NCI-H2081 (cell line): ENCODE measurements at regions not wholly inside any gene's neighbourhood (a gene's known extent, or its start where the extent isn't known, plus 50 kb on each side); places are given as distances from the start of the nearest gene placed in this dataset.
A peak's percentile ranks its signal among the peaks of the same experiment; 100 is the strongest.

Source experiments
- DNase-seq, 2 experiments: peaks; one replicate each; lab custom pipeline; 2025; lab: John Stamatoyannopoulos, UW

DNA sequence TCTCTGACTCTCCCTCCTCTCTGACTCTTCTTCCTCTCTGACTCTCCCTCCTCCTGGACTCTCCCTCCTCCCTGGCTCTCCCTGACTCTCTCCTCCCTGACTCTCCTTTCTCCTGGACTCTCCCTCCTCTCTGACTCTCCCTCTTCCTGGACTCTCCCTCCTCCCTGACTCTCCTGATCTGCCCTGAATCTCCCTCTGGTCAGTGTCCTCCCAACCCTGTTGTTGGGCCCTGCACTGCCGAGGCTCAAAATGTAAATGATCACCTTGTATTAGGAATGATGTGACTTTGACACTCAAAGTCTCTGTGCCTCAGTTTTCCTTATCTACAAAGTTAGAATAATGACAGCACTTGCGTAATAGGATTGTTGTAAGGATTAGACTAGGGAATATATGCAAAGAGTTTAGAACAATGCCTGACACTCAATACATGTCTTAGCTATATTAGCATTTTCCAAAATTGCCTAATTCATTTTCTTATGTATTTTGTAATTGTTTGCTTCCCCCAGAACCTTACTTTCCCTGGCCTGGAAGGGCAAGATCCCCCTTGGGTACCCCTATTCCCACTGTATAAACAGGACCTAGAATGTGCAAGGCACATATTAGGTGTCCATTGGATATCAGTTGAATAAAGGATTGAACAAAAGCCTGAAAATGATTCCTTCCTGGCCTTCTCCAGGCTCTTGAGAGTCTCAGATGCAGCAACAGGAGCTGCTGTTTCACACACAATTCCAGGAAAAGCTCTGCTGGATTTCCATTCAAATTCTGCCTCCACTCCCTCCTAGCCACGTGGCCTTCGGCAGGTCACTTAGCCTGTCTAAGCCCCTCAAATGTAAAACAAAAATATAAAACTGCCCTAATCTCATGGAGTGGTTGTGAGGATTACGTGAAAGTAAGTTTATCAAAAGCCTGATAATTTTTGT lies 170.1 kb downstream of the INHBB start:
- DNase-seq: no peak

DNA sequence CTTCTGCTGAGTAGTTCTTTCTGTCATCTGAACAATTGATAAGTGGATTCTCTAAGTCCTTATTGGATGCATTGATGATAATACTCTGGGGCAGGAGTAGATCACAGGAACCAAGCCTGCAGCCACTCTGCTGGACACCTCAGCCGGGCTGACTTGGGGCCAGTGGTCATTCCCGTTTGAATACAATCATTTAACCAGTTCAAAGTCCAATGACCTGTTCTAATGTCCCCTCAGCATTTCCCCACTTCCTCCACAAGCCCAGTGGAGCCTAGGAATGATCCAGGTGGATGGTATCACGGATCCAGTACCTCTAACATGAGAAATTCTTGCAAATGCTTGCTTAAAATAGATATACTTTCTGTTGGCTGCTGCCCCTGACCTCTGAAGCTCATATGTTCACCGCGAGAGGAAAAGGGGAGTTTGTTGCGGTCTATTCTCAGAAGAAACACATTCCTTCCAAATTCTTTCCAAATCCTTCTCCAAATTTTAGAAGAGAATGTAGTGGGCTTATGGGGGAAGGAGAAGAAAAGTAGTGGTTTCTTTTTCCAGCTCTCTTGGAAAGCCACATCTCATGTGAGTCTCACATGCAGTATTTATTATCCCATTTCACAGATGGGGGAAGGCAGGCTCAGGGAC lies 170.9 kb downstream of the INHBB start:
- DNase-seq: no peak

GRCh38 chr2:120517751-120518469 lies 172.0 kb downstream of the INHBB start:
- no peak for DNase-seq

DNA sequence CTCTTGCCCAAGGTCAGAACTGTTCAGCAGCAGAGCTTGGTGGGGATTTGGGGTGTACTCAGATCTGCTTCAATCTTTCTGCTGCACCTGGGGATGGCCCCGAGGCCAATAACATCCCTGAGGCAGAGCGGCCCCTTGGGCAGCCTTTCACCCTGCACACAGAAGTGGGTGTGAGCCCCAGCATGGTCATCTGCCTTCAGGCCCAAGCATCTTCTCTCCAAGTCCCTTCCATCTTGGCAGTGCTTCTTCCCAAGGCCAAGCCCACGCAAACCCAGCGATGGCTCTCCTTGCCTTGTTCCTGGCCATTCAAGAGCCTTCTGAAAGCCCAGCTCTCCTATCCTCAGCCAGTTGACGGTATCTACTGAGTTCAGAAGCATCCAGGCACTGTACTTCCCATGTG lies 172.9 kb downstream of the INHBB start:
- no peak for DNase-seq

DNA sequence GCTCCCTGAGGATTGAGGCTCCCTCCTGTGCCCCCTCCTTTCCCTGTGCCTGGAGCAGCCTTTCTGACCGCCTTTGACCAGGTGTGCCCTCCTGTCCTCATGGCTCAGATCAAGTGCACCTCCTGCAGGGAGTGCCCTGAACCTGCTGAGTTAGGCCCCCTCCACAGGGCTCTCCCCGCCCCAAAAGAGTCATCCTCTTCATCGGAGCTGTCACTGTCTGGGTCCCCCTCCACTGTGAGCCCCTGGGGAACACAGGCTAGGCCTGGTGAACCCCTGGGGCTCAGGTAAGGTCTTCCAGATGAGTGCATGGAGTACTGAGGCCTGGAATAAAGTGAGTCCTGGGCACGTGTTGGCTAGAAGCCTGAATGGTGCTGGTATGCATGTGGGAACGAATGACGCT lies 173.5 kb downstream of the INHBB start:
- no peak for DNase-seq

- DNase-seq: no peak
Observed at GRCh38 chr2:120520454-120520853, 174.5 kb downstream of the INHBB start.

GRCh38 chr2:120520929-120521912 lies 175.3 kb downstream of the INHBB start:
- DNase-seq: peak; percentile 36 to 42

DNA sequence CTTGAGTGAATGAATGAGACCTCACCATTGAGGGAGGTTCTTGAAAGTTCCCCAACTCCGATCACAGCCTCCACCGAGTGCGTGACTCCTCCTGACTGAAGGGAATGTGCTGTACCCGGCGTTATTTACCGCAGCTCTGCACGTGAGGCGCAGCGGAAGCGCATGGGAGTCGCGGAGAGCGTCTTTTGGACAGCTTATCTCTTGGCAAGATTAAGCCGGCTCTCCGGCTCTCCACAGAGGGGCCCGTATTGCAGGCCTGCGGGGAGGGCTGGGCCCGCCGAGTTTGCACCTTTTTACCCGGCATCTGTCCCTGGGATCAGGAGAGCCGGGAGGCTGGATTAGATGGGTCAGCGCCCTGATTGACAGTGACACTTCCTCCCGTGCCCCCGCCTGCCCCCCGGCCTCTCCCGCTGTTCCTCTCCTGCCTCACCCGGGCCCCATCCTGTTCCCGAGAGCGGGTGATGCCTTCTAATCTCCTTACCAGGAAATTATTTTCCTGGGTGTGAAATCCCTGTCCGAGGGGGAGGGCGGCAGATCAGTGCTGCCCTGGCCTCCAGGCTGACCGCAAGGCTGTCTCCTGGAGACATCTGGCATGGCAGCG lies 176.3 kb downstream of the INHBB start:
- no peak for DNase-seq

DNA sequence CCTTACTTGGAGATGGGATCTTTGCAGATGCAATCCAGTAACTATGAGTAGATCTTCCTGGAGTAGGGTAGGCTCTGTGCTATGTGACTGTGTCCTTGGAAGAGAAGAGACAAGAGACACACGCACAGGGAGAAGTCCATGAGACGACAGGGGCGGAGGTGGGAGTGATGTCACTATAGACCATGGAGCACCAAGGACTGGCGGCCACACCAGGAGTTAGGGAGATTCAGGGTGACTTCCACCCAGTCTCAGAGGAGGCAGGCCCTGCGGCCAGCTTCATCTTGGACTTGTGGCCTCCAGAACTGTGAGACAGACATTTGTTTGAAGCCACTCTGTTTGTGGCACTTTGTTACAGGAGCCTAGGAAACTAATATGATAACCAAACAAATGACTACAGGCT lies 177.8 kb downstream of the INHBB start:
- DNase-seq: no peak

DNA sequence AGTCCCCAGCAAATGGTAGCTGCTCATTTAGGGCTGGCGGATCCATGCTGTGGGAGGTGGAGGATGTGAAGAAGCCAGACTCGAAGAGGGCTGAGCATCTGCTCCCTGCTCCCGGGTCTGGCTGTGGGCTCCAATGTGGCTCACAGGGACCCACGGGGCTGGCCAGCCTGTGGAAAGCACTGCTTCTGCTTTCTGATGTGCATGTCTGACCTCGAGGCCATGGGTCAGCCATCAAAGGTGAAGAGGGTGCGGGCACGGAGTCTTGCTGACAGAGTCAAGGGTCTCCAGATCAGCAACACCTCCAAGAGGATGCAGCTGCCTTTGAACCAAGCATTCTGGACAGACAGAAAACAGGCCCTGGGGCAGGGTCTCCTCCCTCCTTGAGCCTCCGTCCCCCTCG lies 178.2 kb downstream of the INHBB start:
- DNase-seq: no peak

GRCh38 chr2:120525056-120526046 lies 179.4 kb downstream of the INHBB start:
- DNase-seq: no peak

DNA sequence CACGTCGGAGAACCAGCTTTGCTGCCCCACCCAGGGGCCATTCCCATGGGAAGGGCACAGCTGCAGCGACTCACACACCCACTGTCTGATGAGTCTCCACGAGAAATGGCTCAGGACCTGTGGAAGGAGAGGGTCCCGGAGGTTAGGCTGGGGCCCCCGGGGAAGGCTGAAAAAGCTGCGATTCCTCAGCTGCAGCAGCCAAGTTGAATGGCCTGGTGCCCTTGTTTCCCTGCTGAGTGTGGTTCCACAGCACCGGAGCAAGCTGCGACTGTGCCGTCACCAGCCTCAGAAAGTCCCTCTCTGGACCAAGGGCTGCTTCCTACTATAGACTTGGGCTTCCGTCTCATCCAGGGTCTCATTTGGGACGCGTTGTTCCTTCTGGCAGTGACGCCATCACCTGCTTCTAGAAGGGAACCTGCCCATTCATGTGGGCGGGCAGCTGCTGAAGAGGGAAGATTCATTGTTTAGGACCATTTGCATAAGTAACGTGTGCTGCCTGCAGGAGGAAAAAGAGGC lies 180.2 kb downstream of the INHBB start:
- DNase-seq: no peak

DNA sequence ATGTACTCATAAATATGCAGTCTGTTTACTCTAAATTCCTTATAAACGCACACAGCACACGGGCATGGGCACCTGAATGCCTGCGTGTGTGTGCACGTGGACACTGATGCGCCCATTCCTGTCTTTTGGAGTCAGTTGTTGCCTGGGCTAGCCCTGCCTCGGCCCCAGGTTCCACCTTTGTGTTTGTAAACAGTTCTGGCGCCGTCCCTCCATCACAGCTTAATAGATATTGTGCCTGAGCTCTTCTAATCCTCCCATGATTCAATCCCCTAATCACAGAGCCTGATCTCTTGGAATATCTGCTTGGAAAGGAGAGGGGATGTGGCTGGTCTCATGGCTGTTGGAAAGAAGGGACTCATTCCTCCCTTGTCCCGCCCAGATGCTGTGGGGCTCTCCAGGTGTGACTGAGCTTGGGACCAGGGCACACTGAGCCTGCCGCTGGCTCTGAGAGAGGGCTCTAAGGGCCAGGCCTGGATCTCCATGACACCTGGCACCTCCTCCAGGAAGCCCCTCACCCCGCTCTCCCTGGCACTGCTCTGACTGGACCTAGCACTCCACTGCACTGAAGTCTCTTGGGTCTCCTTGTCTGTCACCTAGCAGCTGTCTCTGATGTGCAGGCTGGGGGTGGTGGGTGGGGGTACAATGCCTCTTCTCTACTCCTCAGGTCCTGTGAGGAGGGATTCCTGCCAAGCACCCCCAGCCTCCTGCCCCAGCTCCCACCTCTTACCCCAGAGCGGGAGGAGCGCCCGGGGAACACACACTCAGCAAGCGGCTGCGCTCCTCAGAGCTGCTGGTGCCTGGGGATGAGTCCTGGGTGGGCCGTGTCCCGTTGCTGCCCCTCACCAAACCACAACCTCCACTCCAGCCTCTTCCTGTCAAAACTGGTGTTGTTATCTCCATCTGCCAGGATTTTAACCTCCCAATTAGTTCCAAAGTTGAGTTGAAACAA lies 181.3 kb downstream of the INHBB start:
- no peak for DNase-seq

- no peak for DNase-seq
Observed at GRCh38 chr2:120528051-120528692, 182.2 kb downstream of the INHBB start.

- no peak for DNase-seq
Observed at GRCh38 chr2:120528693-120529076, 182.7 kb downstream of the INHBB start.

DNA sequence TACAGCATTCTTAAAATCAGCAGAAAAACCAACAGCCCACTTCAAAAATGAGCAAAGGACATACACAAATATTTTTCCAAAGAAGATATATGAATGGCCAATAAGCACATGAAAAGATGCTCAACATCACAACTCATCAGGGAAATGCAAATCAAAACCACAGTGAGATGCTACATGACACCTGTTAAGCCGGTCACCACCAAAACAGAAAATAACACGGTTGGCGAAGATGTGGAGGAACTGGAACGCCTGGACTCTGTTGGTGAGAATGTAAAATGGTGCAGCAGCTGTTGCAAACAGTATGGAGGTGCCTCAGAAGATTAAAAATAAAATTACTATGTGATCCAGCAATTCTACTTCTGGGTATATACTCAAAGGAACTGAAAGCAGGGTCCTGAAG lies 184.8 kb downstream of the INHBB start:
- DNase-seq: no peak

GRCh38 chr2:120531365-120531764 lies 185.4 kb downstream of the INHBB start:
- no peak for DNase-seq
